ENCODE measurements at regions not wholly inside any gene's neighbourhood (a gene's known extent, or its start where the extent isn't known, plus 50 kb on each side); places are given as distances from the start of the nearest gene placed in this dataset.

DNA sequence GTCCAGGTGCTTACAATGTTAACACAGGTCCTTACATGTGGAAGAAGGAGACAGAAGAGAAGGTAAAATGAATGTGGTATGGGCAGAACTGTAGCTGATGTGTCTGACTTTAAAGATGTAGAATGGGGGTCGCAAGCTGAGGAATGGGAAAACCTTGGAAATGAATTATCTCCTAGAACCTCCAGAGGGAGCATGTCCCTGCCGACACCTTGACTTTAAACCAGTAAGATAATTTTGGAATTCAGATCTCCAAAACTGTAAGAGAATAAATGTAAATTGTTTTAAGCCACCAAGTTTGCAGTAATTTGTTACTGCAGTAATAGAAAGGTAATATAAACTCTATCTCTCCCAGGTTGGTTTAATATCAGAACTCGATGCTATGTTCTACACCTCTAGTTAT, 80.1 kb upstream of the ALG10 start:
- no peaks in the 10 kb centered on the region for H3K79me2 ChIP-seq (replicated peaks; ENCODE audit: insufficient read depth)
- no peak overlapping the region for H3K4me2 ChIP-seq
- H3K27ac Mint-ChIP-seq = no peak overlapping the region
- no peak overlapping the region for H3K27ac ChIP-seq (ENCODE audit: low read depth)
- 0 out of 3 replicates have a peak, but pooled peaks cover 3% of the 10 kb centered on the region for H3K9me3 Mint-ChIP-seq
- H3K36me3 Mint-ChIP-seq (ENCODE audit: low read depth) = no peaks in the 10 kb centered on the region
- no peaks in the 10 kb centered on the region for H3F3A ChIP-seq (replicated peaks; ENCODE audit: low read depth)
- H3K4me1 ChIP-seq (ENCODE audit: insufficient read depth) = peaks cover 8% of the 10 kb centered on the region
- DNase-seq (ENCODE audit: low spot score) (peak; percentile 62), ATAC-seq (peak; percentile 55)
- H3K27me3 ChIP-seq (ENCODE audit: insufficient read depth) = no peaks in the 10 kb centered on the region
- H3K9me2 ChIP-seq (ENCODE audit: insufficient read depth) = no peaks in the 10 kb centered on the region
- no peaks in the 10 kb centered on the region for H3K36me3 ChIP-seq (ENCODE audit: insufficient read depth)
- no peaks in the 10 kb centered on the region for H3K4me1 Mint-ChIP-seq
- TF ChIP-seq, protein P1, sequence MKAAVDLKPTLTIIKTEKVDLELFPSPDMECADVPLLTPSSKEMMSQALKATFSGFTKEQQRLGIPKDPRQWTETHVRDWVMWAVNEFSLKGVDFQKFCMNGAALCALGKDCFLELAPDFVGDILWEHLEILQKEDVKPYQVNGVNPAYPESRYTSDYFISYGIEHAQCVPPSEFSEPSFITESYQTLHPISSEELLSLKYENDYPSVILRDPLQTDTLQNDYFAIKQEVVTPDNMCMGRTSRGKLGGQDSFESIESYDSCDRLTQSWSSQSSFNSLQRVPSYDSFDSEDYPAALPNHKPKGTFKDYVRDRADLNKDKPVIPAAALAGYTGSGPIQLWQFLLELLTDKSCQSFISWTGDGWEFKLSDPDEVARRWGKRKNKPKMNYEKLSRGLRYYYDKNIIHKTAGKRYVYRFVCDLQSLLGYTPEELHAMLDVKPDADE (IDR thresholded peaks at IDR 0.05) = no peak
- TF ChIP-seq JUNB (IDR thresholded peaks at IDR 0.05; ENCODE audit: unreplicated experiment) (no peak), POLR2AphosphoS5 (IDR thresholded peaks at IDR 0.05; ENCODE audit: low read depth) (no peak), CREB1 (CRISPR knock-in tag; IDR thresholded peaks at IDR 0.05; ENCODE audit: low read depth) (no peak)
- TF ChIP-seq, protein P2, sequence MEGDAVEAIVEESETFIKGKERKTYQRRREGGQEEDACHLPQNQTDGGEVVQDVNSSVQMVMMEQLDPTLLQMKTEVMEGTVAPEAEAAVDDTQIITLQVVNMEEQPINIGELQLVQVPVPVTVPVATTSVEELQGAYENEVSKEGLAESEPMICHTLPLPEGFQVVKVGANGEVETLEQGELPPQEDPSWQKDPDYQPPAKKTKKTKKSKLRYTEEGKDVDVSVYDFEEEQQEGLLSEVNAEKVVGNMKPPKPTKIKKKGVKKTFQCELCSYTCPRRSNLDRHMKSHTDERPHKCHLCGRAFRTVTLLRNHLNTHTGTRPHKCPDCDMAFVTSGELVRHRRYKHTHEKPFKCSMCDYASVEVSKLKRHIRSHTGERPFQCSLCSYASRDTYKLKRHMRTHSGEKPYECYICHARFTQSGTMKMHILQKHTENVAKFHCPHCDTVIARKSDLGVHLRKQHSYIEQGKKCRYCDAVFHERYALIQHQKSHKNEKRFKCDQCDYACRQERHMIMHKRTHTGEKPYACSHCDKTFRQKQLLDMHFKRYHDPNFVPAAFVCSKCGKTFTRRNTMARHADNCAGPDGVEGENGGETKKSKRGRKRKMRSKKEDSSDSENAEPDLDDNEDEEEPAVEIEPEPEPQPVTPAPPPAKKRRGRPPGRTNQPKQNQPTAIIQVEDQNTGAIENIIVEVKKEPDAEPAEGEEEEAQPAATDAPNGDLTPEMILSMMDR (conservative IDR thresholded peaks at IDR 0.05; ENCODE audit: low read depth in 2 of 2) = peak; percentile 45 to 62
- no peak overlapping the region for H3K4me3 ChIP-seq
- H3K27me3 Mint-ChIP-seq (ENCODE audit: insufficient read depth, low read depth, poor library complexity) = no peaks in the 10 kb centered on the region
- no peak overlapping the region for H3K4me3 Mint-ChIP-seq
- peak overlapping the region; percentile 67; the same call in 1 of the 2 replicates for H2AFZ ChIP-seq
- no peaks in the 10 kb centered on the region for H4K20me1 ChIP-seq (replicated peaks; ENCODE audit: insufficient read depth)

DNA sequence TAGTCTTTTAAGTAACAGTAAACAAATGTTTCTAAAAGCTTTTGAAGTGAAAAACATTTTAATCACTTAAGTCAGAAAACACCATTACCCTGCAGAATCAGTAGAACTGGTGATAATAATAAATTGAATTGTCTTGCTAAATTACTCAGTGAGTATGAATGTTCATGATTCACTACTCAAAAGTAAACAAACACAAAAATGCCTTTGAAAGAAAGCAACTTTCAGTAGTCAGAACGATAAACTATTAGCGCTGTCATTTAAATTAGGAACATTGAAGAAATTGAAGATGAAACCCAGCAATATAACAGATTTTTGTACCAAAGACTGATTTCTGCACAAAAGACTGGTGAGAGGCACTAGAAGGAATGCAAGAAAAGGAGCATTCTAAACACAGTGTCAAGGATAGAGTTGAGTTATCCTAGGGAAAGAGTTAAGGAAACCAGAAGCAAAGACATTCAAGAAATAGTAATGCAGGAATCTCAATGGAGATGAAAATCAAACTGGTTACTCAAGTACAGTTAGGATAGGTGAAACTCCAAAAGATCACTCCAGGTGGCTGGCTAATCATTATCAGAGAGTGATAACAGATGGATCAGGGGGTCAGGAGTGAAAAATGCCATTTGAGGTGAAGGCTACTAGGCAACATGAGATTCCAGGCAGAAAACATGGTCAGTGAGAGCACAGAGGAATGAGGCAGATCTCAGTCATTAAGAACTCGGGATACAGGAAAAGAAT, 77.4 kb upstream of the ALG10 start:
- Mint-ChIP-seq H3K36me3 (ENCODE audit: low read depth) (peaks cover 9% of the 10 kb centered on the region), H3K4me1 (no peaks in the 10 kb centered on the region), H3K27ac (no peak overlapping the region), H3K9me3 (peaks cover 23% of the 10 kb centered on the region), H3K27me3 (ENCODE audit: insufficient read depth, low read depth, poor library complexity) (no peaks in the 10 kb centered on the region), H3K4me3 (no peak overlapping the region)
- DNase-seq (ENCODE audit: low spot score) (peak; percentile 6), ATAC-seq (no peak)
- no peak overlapping the region for H3K4me3 ChIP-seq
- H4K20me1 ChIP-seq (replicated peaks; ENCODE audit: insufficient read depth) = no peaks in the 10 kb centered on the region
- H3K36me3 ChIP-seq (ENCODE audit: insufficient read depth) = peaks cover 3% of the 10 kb centered on the region; the same call in 1 of the 2 replicates
- no peaks in the 10 kb centered on the region for H3F3A ChIP-seq (replicated peaks; ENCODE audit: low read depth)
- no peaks in the 10 kb centered on the region for H3K79me2 ChIP-seq (replicated peaks; ENCODE audit: insufficient read depth)
- H3K27me3 ChIP-seq (ENCODE audit: insufficient read depth) = no peaks in the 10 kb centered on the region
- H3K4me2 ChIP-seq = no peak overlapping the region
- no peaks in the 10 kb centered on the region for H3K9me2 ChIP-seq (ENCODE audit: insufficient read depth)
- peak overlapping the region; percentile 53; the same call in 1 of the 2 replicates for H2AFZ ChIP-seq
- no peak overlapping the region for H3K27ac ChIP-seq (ENCODE audit: low read depth)
- H3K4me1 ChIP-seq (ENCODE audit: insufficient read depth) = peaks cover 8% of the 10 kb centered on the region
- no peak for TF ChIP-seq EZH2 (IDR thresholded peaks at IDR 0.05; ENCODE audit: low read depth, unreplicated experiment)
- no peak for TF ChIP-seq STAT1 (IDR thresholded peaks at IDR 0.05; ENCODE audit: unreplicated experiment)
- no peak for TF ChIP-seq CREB1 (CRISPR knock-in tag; IDR thresholded peaks at IDR 0.05; ENCODE audit: low read depth)
- TF ChIP-seq NANOG (IDR thresholded peaks at IDR 0.05; ENCODE audit: borderline replicate concordance) = no peak
- TF ChIP-seq ZNF331 (CRISPR knock-in tag; IDR thresholded peaks at IDR 0.05; ENCODE audit: low read depth) = no peak
- TF ChIP-seq, protein P3, sequence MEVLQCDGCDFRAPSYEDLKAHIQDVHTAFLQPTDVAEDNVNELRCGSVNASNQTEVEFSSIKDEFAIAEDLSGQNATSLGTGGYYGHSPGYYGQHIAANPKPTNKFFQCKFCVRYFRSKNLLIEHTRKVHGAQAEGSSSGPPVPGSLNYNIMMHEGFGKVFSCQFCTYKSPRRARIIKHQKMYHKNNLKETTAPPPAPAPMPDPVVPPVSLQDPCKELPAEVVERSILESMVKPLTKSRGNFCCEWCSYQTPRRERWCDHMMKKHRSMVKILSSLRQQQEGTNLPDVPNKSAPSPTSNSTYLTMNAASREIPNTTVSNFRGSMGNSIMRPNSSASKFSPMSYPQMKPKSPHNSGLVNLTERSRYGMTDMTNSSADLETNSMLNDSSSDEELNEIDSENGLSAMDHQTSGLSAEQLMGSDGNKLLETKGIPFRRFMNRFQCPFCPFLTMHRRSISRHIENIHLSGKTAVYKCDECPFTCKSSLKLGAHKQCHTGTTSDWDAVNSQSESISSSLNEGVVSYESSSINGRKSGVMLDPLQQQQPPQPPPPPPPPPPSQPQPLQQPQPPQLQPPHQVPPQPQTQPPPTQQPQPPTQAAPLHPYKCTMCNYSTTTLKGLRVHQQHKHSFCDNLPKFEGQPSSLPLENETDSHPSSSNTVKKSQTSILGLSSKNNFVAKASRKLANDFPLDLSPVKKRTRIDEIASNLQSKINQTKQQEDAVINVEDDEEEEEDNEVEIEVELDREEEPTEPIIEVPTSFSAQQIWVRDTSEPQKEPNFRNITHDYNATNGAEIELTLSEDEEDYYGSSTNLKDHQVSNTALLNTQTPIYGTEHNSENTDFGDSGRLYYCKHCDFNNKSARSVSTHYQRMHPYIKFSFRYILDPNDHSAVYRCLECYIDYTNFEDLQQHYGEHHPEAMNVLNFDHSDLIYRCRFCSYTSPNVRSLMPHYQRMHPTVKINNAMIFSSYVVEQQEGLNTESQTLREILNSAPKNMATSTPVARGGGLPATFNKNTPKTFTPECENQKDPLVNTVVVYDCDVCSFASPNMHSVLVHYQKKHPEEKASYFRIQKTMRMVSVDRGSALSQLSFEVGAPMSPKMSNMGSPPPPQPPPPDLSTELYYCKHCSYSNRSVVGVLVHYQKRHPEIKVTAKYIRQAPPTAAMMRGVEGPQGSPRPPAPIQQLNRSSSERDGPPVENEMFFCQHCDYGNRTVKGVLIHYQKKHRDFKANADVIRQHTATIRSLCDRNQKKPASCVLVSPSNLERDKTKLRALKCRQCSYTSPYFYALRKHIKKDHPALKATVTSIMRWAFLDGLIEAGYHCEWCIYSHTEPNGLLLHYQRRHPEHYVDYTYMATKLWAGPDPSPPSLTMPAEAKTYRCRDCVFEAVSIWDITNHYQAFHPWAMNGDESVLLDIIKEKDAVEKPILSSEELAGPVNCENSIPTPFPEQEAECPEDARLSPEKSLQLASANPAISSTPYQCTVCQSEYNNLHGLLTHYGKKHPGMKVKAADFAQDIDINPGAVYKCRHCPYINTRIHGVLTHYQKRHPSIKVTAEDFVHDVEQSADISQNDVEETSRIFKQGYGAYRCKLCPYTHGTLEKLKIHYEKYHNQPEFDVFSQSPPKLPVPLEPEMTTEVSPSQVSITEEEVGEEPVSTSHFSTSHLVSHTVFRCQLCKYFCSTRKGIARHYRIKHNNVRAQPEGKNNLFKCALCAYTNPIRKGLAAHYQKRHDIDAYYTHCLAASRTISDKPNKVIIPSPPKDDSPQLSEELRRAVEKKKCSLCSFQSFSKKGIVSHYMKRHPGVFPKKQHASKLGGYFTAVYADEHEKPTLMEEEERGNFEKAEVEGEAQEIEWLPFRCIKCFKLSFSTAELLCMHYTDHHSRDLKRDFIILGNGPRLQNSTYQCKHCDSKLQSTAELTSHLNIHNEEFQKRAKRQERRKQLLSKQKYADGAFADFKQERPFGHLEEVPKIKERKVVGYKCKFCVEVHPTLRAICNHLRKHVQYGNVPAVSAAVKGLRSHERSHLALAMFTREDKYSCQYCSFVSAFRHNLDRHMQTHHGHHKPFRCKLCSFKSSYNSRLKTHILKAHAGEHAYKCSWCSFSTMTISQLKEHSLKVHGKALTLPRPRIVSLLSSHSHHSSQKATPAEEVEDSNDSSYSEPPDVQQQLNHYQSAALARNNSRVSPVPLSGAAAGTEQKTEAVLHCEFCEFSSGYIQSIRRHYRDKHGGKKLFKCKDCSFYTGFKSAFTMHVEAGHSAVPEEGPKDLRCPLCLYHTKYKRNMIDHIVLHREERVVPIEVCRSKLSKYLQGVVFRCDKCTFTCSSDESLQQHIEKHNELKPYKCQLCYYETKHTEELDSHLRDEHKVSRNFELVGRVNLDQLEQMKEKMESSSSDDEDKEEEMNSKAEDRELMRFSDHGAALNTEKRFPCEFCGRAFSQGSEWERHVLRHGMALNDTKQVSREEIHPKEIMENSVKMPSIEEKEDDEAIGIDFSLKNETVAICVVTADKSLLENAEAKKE (CRISPR knock-in tag; IDR thresholded peaks at IDR 0.05) = no peak
- TF ChIP-seq, protein P1 (IDR thresholded peaks at IDR 0.05) = no peak
